OCI-LY1 (cell line): ENCODE measurements at regions not wholly inside any gene's neighbourhood (a gene's known extent, or its start where the extent isn't known, plus 50 kb on each side); places are given as distances from the start of the nearest gene placed in this dataset.

Experiments
- H2AFZ ChIP-seq: fragments of 200-600 bp; sonication (generic), shearing (Covaris generic); 2 replicates; pipeline ENCODE4 v1.6.0; 2014; ENCODE audit warnings: antibody characterized with exemption, mild to moderate bottlenecking, low read length
- H3F3A ChIP-seq: fragments of 200-600 bp; sonication (generic), shearing (Covaris generic); 2 replicates; pipeline ENCODE4 v1.6.0; 2014; ENCODE audit warnings: mild to moderate bottlenecking, antibody characterized with exemption, low read length, moderate library complexity; ENCODE audit not compliant: insufficient read depth
- H3K27ac ChIP-seq: fragments of 200-600 bp; sonication (generic); 2 replicates; pipeline ENCODE4 v1.5.1; 2014; ENCODE audit warnings: low read length, mixed run types, mild to moderate bottlenecking, low read depth; ENCODE audit not compliant: poor library complexity, severe bottlenecking
- H3K27me3 ChIP-seq: fragments of 200-600 bp; sonication (generic); 2 replicates; pipeline ENCODE4 v1.6.0; 2014; ENCODE audit warnings: antibody characterized with exemption, mild to moderate bottlenecking, low read length, moderate library complexity; ENCODE audit not compliant: insufficient read depth
- H3K36me3 ChIP-seq: fragments of 200-600 bp; sonication (generic); 2 replicates; pipeline ENCODE4 v1.6.1; 2014; ENCODE audit warnings: mild to moderate bottlenecking, antibody characterized with exemption, low read length, moderate library complexity, mixed read lengths; ENCODE audit not compliant: insufficient read depth
- H3K4me1 ChIP-seq: fragments of 200-600 bp; sonication (generic); 2 replicates; pipeline ENCODE4 v1.5.1; 2014; ENCODE audit warnings: mild to moderate bottlenecking, low read length, moderate library complexity; ENCODE audit not compliant: insufficient read depth, severe bottlenecking
- H3K4me2 ChIP-seq: fragments of 200-600 bp; sonication (generic), shearing (Covaris generic); 2 replicates; pipeline ENCODE4 v1.6.1; 2014; ENCODE audit warnings: low read length
- H3K4me3 ChIP-seq: fragments of 200-600 bp; sonication (generic); 2 replicates; pipeline ENCODE4 v1.5.1; 2014; ENCODE audit warnings: low read length, low read depth, mild to moderate bottlenecking, mixed read lengths; ENCODE audit not compliant: poor library complexity, severe bottlenecking
- H3K79me2 ChIP-seq: fragments of 200-600 bp; shearing (Covaris generic); 2 replicates; pipeline ENCODE4 v1.6.1; 2016; ENCODE audit warnings: mixed run types, low read length, mixed read lengths; ENCODE audit not compliant: insufficient read depth
- H3K9ac ChIP-seq: fragments of 200-600 bp; sonication (generic), shearing (Covaris generic); 2 replicates; pipeline ENCODE4 v1.6.1; 2014; ENCODE audit warnings: mild to moderate bottlenecking, low read length, mixed read lengths
- H3K9me2 ChIP-seq: fragments of 200-600 bp; sonication (generic), shearing (Covaris generic); 2 replicates; pipeline ENCODE4 v1.6.1; 2014; ENCODE audit warnings: low read depth, mild to moderate bottlenecking, low read length, mixed read lengths
- H3K9me3 ChIP-seq: fragments of 200-600 bp; shearing (Covaris generic); 2 replicates; pipeline ENCODE4 v1.6.1; 2014; ENCODE audit warnings: low read length, mixed read lengths
- H4K20me1 ChIP-seq: fragments of 200-600 bp; sonication (generic), shearing (Covaris generic); 2 replicates; pipeline ENCODE4 v1.6.0; 2016; ENCODE audit warnings: mild to moderate bottlenecking, low read length; ENCODE audit not compliant: insufficient read depth
- CTCF ChIP-seq: fragments of 200-600 bp; sonication (generic), shearing (Covaris generic); IDR thresholded peaks from 2 replicates; pipeline ENCODE4 v1.5.1; 2017; ENCODE audit warnings: mild to moderate bottlenecking, antibody characterized with exemption, low read length, moderate library complexity, mixed read lengths
- EZH2 ChIP-seq: fragments of 200-600 bp; sonication (generic), shearing (Covaris generic); IDR thresholded peaks from 2 replicates; pipeline ENCODE4 v1.8.0; 2017; ENCODE audit warnings: borderline replicate concordance, mixed run types, mild to moderate bottlenecking, antibody characterized with exemption, low read length, moderate library complexity, mixed read lengths

GRCh38 chr20:37598100-37598543 is 70.4 kb upstream of the BLCAP start:
- H3K27me3 ChIP-seq = no peaks in the 10 kb centered on the region; the same call in 1 of the 2 replicates

GRCh38 chr20:37596890-37597536 is 69.3 kb upstream of the BLCAP start:
- no peaks in the 10 kb centered on the region for H3K4me1 ChIP-seq
- H3F3A ChIP-seq = no peaks in the 10 kb centered on the region
- no peaks in the 10 kb centered on the region for H3K9me3 ChIP-seq
- no peak for TF ChIP-seq EZH2
- TF ChIP-seq CTCF = no peak
- no peaks in the 10 kb centered on the region for H3K79me2 ChIP-seq
- H4K20me1 ChIP-seq = no peaks in the 10 kb centered on the region
- no peak overlapping the region for H3K9ac ChIP-seq
- no peaks in the 10 kb centered on the region for H3K36me3 ChIP-seq
- H3K27me3 ChIP-seq = no peaks in the 10 kb centered on the region; the same call in 1 of the 2 replicates
- H3K9me2 ChIP-seq = no peaks in the 10 kb centered on the region
- H3K27ac ChIP-seq = no peak overlapping the region
- H3K4me2 ChIP-seq = no peak overlapping the region
- H2AFZ ChIP-seq = no peak overlapping the region
- H3K4me3 ChIP-seq = no peak overlapping the region

More at GRCh38 chr20:37598100-37598543, 70.4 kb upstream of the BLCAP start:
- H3K4me1 ChIP-seq = no peaks in the 10 kb centered on the region
- TF ChIP-seq EZH2 (no peak), CTCF (no peak)
- H3K27ac ChIP-seq = no peak overlapping the region
- H3K9me2 ChIP-seq = no peaks in the 10 kb centered on the region
- H3K79me2 ChIP-seq = no peaks in the 10 kb centered on the region
- no peak overlapping the region for H2AFZ ChIP-seq
- no peaks in the 10 kb centered on the region for H3K9me3 ChIP-seq
- H3K9ac ChIP-seq = no peak overlapping the region
- no peaks in the 10 kb centered on the region for H4K20me1 ChIP-seq
- H3K4me3 ChIP-seq = no peak overlapping the region
- H3F3A ChIP-seq = no peaks in the 10 kb centered on the region
- H3K36me3 ChIP-seq = no peaks in the 10 kb centered on the region
- H3K4me2 ChIP-seq = no peak overlapping the region

GRCh38 chr20:37596168-37596567 is 68.5 kb upstream of the BLCAP start:
- Histone ChIP-seq H3K9me2 (no peaks in the 10 kb centered on the region), H3K9me3 (no peaks in the 10 kb centered on the region), H3K4me2 (no peak overlapping the region), H3K4me3 (no peak overlapping the region), H3K27ac (no peak overlapping the region), H3K9ac (no peak overlapping the region), H4K20me1 (no peaks in the 10 kb centered on the region), H3K36me3 (no peaks in the 10 kb centered on the region), H3K4me1 (no peaks in the 10 kb centered on the region), H3K27me3 (no peaks in the 10 kb centered on the region; the same call in 1 of the 2 replicates), H3F3A (no peaks in the 10 kb centered on the region), H2AFZ (no peak overlapping the region), H3K79me2 (no peaks in the 10 kb centered on the region)
- TF ChIP-seq CTCF (no peak), EZH2 (no peak)
